ENCODE measurements at regions not wholly inside any gene's neighbourhood (a gene's known extent, or its start where the extent isn't known, plus 50 kb on each side); places are given as distances from the start of the nearest gene placed in this dataset.

DNA sequence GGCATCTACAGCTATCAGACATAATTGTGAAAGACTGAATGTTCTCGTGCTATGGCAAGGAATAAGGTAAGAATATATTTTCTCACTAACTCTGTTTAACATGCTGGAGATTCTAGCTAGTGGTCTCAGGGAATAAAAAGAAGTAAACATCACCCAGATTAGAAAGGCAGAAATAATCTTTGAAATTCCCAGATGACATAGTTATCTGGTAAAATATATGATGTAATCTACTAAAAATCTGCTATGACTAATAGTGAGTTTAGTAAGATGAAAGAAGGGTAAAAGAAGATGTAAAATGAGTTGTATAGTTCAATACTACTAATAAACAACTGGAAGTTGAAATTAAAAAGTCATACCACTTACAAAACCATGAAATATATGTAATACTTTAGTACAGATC, 134.2 kb downstream of the DSC3 start:
- H3K27ac Mint-ChIP-seq = no peak overlapping the region
- H3K27me3 ChIP-seq = no peaks in the 10 kb centered on the region
- H3K4me3 ChIP-seq = no peak overlapping the region
- no peak overlapping the region for H2AFZ ChIP-seq (replicated peaks)
- no peaks in the 10 kb centered on the region for H3K9me3 ChIP-seq (ENCODE audit: low read depth)
- no peaks in the 10 kb centered on the region for H3K9me3 Mint-ChIP-seq
- H3K36me3 Mint-ChIP-seq = no peaks in the 10 kb centered on the region
- H4K20me1 ChIP-seq (ENCODE audit: low read depth) = no peaks in the 10 kb centered on the region
- no peak overlapping the region for H3K4me3 Mint-ChIP-seq
- H3K9ac ChIP-seq = no peak overlapping the region
- H3K27ac ChIP-seq = no peak overlapping the region
- no peak for TF ChIP-seq EZH2phosphoT487 (IDR thresholded peaks at IDR 0.05)
- no peak for TF ChIP-seq EZH2 (IDR thresholded peaks at IDR 0.05)
- TF ChIP-seq, protein P1, sequence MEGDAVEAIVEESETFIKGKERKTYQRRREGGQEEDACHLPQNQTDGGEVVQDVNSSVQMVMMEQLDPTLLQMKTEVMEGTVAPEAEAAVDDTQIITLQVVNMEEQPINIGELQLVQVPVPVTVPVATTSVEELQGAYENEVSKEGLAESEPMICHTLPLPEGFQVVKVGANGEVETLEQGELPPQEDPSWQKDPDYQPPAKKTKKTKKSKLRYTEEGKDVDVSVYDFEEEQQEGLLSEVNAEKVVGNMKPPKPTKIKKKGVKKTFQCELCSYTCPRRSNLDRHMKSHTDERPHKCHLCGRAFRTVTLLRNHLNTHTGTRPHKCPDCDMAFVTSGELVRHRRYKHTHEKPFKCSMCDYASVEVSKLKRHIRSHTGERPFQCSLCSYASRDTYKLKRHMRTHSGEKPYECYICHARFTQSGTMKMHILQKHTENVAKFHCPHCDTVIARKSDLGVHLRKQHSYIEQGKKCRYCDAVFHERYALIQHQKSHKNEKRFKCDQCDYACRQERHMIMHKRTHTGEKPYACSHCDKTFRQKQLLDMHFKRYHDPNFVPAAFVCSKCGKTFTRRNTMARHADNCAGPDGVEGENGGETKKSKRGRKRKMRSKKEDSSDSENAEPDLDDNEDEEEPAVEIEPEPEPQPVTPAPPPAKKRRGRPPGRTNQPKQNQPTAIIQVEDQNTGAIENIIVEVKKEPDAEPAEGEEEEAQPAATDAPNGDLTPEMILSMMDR (IDR thresholded peaks at IDR 0.05) = no peak
- H3F3A ChIP-seq (ENCODE audit: low read depth) = no peaks in the 10 kb centered on the region
- no peaks in the 10 kb centered on the region for H3K36me3 ChIP-seq
- H3K4me1 ChIP-seq = no peaks in the 10 kb centered on the region
- no peaks in the 10 kb centered on the region for H3K27me3 Mint-ChIP-seq (ENCODE audit: insufficient read depth, low read depth)
- H3K4me2 ChIP-seq = no peak overlapping the region
- H3K4me1 Mint-ChIP-seq = no peaks in the 10 kb centered on the region
- DNase-seq (ENCODE audit: low spot score) = no peak
- H3K79me2 ChIP-seq (ENCODE audit: low read depth) = no peaks in the 10 kb centered on the region

DNA sequence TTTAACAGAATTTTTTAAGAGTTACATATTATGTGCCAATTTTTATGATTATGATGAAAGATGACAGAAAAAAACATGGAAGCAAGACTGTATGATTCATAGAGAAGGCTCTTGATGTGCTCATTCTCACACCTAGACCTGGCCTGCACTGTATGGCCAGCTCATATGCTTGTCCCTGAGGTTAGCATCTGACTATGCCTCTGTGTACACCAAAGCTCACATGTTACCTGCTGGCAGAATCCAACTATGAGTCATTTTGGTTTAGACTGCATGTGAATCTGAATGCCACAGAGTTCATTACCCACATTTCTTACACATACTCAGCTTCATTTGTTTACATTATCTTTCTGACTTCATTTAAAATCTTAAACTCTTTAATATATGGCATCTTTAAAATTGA, 139.0 kb downstream of the DSC3 start:
- no peaks in the 10 kb centered on the region for H3F3A ChIP-seq (ENCODE audit: low read depth)
- Mint-ChIP-seq H3K4me3 (no peak overlapping the region), H3K4me1 (no peaks in the 10 kb centered on the region), H3K27ac (no peak overlapping the region), H3K36me3 (no peaks in the 10 kb centered on the region), H3K27me3 (ENCODE audit: insufficient read depth, low read depth) (no peaks in the 10 kb centered on the region), H3K9me3 (no peaks in the 10 kb centered on the region)
- H3K4me2 ChIP-seq = no peak overlapping the region
- DNase-seq (ENCODE audit: low spot score) = no peak
- H3K27me3 ChIP-seq = no peaks in the 10 kb centered on the region
- H3K4me1 ChIP-seq = no peaks in the 10 kb centered on the region
- no peak overlapping the region for H3K9ac ChIP-seq
- no peaks in the 10 kb centered on the region for H3K9me3 ChIP-seq (ENCODE audit: low read depth)
- no peaks in the 10 kb centered on the region for H3K79me2 ChIP-seq (ENCODE audit: low read depth)
- no peaks in the 10 kb centered on the region for H3K36me3 ChIP-seq
- H3K27ac ChIP-seq = no peak overlapping the region
- H2AFZ ChIP-seq (replicated peaks) = no peak overlapping the region
- H3K4me3 ChIP-seq = no peak overlapping the region
- no peak for TF ChIP-seq EZH2 (IDR thresholded peaks at IDR 0.05)
- TF ChIP-seq, protein P1 (IDR thresholded peaks at IDR 0.05) = no peak
- TF ChIP-seq EZH2phosphoT487 (IDR thresholded peaks at IDR 0.05) = no peak
- no peaks in the 10 kb centered on the region for H4K20me1 ChIP-seq (ENCODE audit: low read depth)

DNA sequence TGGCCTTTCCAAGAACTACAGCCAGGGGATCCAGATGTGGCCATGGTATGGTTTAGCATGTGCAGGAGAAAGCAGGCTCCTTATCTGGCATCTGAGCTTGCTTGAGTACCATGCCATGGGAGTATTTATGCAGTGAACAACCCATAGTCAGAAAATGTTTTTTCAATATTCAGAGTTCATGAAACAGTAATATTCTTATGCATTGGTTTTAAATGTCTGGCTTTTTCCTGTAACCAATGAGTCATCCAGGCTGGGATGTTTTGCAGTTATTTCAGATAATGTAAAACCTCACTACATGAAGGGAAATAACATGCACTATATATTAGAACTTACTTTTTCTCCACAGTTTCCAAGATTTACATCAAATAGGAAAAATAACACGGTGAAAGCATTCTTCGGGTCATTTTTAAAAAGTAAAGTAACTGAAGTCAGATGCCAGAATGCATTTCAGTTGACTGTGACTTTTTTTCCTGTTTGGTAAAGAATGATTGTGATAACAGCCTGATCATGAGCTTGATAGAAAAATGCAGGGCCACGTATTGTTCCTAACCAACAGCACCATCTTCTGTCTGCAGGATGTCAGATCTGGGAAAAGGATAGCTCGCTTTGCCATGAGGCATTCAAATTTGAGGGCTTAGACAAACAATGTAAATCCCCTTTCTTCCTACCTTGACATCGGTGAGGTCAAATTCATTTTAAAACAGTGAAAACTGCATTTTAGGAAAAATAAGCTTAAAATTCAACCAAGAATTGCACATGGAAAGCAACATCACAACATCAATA, 152.8 kb downstream of the DSC3 start:
- no peaks in the 10 kb centered on the region for H3K79me2 ChIP-seq (ENCODE audit: low read depth)
- no peaks in the 10 kb centered on the region for H3K9me3 ChIP-seq (ENCODE audit: low read depth)
- H3K4me1 ChIP-seq = no peaks in the 10 kb centered on the region
- no peaks in the 10 kb centered on the region for H3K36me3 ChIP-seq
- H3K4me3 Mint-ChIP-seq = no peak overlapping the region
- DNase-seq (ENCODE audit: low spot score) = peak; percentile 66
- TF ChIP-seq, protein P1 (IDR thresholded peaks at IDR 0.05) = peak; percentile 73
- TF ChIP-seq EZH2 (IDR thresholded peaks at IDR 0.05) = no peak
- H3K9me3 Mint-ChIP-seq = no peaks in the 10 kb centered on the region
- no peak overlapping the region for H3K4me3 ChIP-seq
- no peaks in the 10 kb centered on the region for H3K36me3 Mint-ChIP-seq
- H3F3A ChIP-seq (ENCODE audit: low read depth) = no peaks in the 10 kb centered on the region
- no peak overlapping the region for H2AFZ ChIP-seq (replicated peaks)
- no peak overlapping the region for H3K27ac ChIP-seq
- no peak overlapping the region for H3K4me2 ChIP-seq
- no peaks in the 10 kb centered on the region for H3K27me3 ChIP-seq
- H3K27ac Mint-ChIP-seq = no peak overlapping the region
- no peaks in the 10 kb centered on the region for H4K20me1 ChIP-seq (ENCODE audit: low read depth)
- peaks cover 2% of the 10 kb centered on the region for H3K27me3 Mint-ChIP-seq (ENCODE audit: insufficient read depth, low read depth)
- no peak overlapping the region for H3K9ac ChIP-seq
- no peaks in the 10 kb centered on the region for H3K4me1 Mint-ChIP-seq
